K562 (cell line): ENCODE measurements at regions not wholly inside any gene's neighbourhood (a gene's known extent, or its start where the extent isn't known, plus 50 kb on each side); places are given as distances from the start of the nearest gene placed in this dataset.

Experiments
- ATAC-seq: fragments of 200-7000 bp; cut with Tn5 transposase; 3 replicates; pipeline ENCODE4 v1.9.1; 2020; ENCODE audit warnings: moderate library complexity
- BruUV-seq: library from RNA; stranded (reverse); fragments of 400-500 nt; replicated peaks from 2 replicates; lab custom pipeline; 2021; lab: Mats Ljungman, UMichigan
- CTCF ChIA-PET: fragments of 300-600 bp; formaldehyde crosslinking; extraction: SDS; loops from one replicate; lab custom pipeline; 2021; ENCODE audit warnings: low intra/inter-chr PET ratio; lab: Yijun Ruan, JAX
- POLR2A ChIA-PET: fragments of 300-600, 350-650 bp; sonication (Branson Sonifier 250); formaldehyde crosslinking; extraction: SDS; loops from one replicate; lab custom pipeline; 2021; ENCODE audit warnings: antibody characterized with exemption, inconsistent platforms; lab: Yijun Ruan, JAX
- DNase-seq, 4 experiments: peaks; one replicate each; pipeline versions ENCODE4 v3.0.0 to v3.0.0-alpha.2; 2011 to 2018; ENCODE audit warnings: low spot score in 3 of 4, mixed read lengths in 3 of 4; ENCODE audit errors: extremely low read depth in 1 of 4
- FAIRE-seq: peaks from 2 replicates; lab custom pipeline; 2011; peaks lifted over from hg19 to GRCh38; lab: Jason Lieb, UNC
- H2AFZ ChIP-seq: 2 replicates; pipeline ENCODE4 v1.6.0; 2011; ENCODE audit warnings: low read depth, low read length, control low read depth, inconsistent platforms
- H3K27ac ChIP-seq: fragments of 200-600 bp; 3 replicates; pipeline ENCODE4 v1.8.0; 2011; ENCODE audit warnings: low read depth, mild to moderate bottlenecking, control low read depth, inconsistent platforms, low read length, moderate library complexity, mixed read lengths; ENCODE audit errors: extremely low read depth
- H3K27me3 ChIP-seq, 2 experiments: fragments of 300-600 bp in 1 of 2; 2 replicates in 1 of 2; 3 replicates in 1 of 2; pipeline versions ENCODE4 v1.6.0 to v1.8.0; 2011; ENCODE audit warnings: inconsistent platforms in 2 of 2, low read length in 2 of 2, mild to moderate bottlenecking in 1 of 2, mixed read lengths in 1 of 2, moderate library complexity in 1 of 2; ENCODE audit not compliant: control insufficient read depth in 2 of 2, insufficient read depth in 2 of 2
- H3K36me3 ChIP-seq: fragments of 300-600 bp; 3 replicates; pipeline ENCODE4 v1.8.0; 2011; ENCODE audit warnings: mild to moderate bottlenecking, low read length, inconsistent platforms; ENCODE audit not compliant: control insufficient read depth, insufficient read depth
- H3K4me1 ChIP-seq, 2 experiments: fragments of 200-600 bp in 1 of 2; replicated peaks in 1 of 2; 2 replicates in 1 of 2; 3 replicates in 1 of 2; pipeline versions ENCODE4 v1.5.1 to v1.8.0; 2011; ENCODE audit warnings: inconsistent platforms in 2 of 2, low read length in 2 of 2, mild to moderate bottlenecking in 1 of 2, mixed read lengths in 1 of 2, moderate library complexity in 1 of 2; ENCODE audit not compliant: control insufficient read depth in 2 of 2, insufficient read depth in 2 of 2
- H3K4me2 ChIP-seq: 2 replicates; pipeline ENCODE4 v1.6.1; 2011; ENCODE audit warnings: low read length, control low read depth, inconsistent platforms, mixed read lengths; ENCODE audit not compliant: insufficient read depth
- H3K4me3 ChIP-seq: fragments of 200-600 bp; sonication (generic), shearing (Covaris generic); 2 replicates; pipeline ENCODE4 v1.5.1; 2016; ENCODE audit warnings: control low read depth, inconsistent platforms
- H3K79me2 ChIP-seq: fragments of 200-600 bp; 3 replicates; pipeline ENCODE4 v1.8.0; 2011; ENCODE audit warnings: low read length, inconsistent platforms; ENCODE audit not compliant: control insufficient read depth, insufficient read depth
- H3K9ac ChIP-seq, 2 experiments: 2 replicates each; pipeline versions ENCODE4 v1.6.0 to v1.6.1; 2011; ENCODE audit warnings: low read depth in 2 of 2, low read length in 2 of 2, control low read depth in 1 of 2, inconsistent platforms in 1 of 2, mild to moderate bottlenecking in 1 of 2, mixed read lengths in 1 of 2; ENCODE audit not compliant: insufficient read depth in 1 of 2
- H3K9me1 ChIP-seq: one replicate; pipeline ENCODE4 v1.6.0; 2011; ENCODE audit warnings: inconsistent platforms, mild to moderate bottlenecking, low read length, moderate library complexity; ENCODE audit not compliant: control insufficient read depth, insufficient read depth
- H3K9me3 ChIP-seq: replicated peaks from 2 replicates; pipeline ENCODE4 v1.5.1; 2011; ENCODE audit warnings: low read depth, low read length, inconsistent platforms; ENCODE audit not compliant: control insufficient read depth, insufficient read depth
- H4K20me1 ChIP-seq: replicated peaks from 2 replicates; pipeline ENCODE4 v1.6.1; 2011; ENCODE audit warnings: low read length, inconsistent platforms, mixed read lengths; ENCODE audit not compliant: control insufficient read depth, insufficient read depth
- CBFA2T3 ChIP-seq: fragments of 450-650 bp; IDR thresholded peaks from 2 replicates; pipeline ENCODE4 v1.6.1; 2017
- MAZ ChIP-seq, 2 experiments: fragments of 450-650 bp in 1 of 2; sonication (generic) in 1 of 2; formaldehyde crosslinking; IDR thresholded peaks in 1 of 2; conservative IDR thresholded peaks in 1 of 2; 2 replicates each; pipeline versions ENCODE4 v1.4.0 to v1.5.0; 2020; ENCODE audit warnings: mild to moderate bottlenecking in 1 of 2, missing genetic modification reagents in 1 of 2
- WGBS: fragments of 100-300 bp; shearing (Covaris generic); methylation state at CpG from one replicate; pipeline ENCODE4 v1.1.6; 2016; ENCODE audit warnings: low coverage, mixed read lengths; ENCODE audit not compliant: insufficient coverage; ENCODE audit errors: missing lambda C conversion rate; 5-methylcytosine and 5-hydroxymethylcytosine counted together
- in situ Hi-C: fragments of 300-500 bp; cut with MboI; formaldehyde crosslinking; loops from 4 replicates; pipeline ENCODE4 v1.15.0; 2018; ENCODE audit warnings: inconsistent platforms, mixed read lengths
- intact Hi-C: fragments of 100-400 bp; cut with micrococcal nuclease; formaldehyde crosslinking; loops from 2 replicates; pipeline ENCODE4 v1.14.2; 2022
- TF ChIP-seq, protein P1 (sequence below): fragments of 250-450 bp; sonication (Bioruptor Pico); IDR thresholded peaks from 2 replicates; pipeline ENCODE4 v1.8.0; 2021; ENCODE audit warnings: mild to moderate bottlenecking, moderate library complexity
- TF ChIP-seq, protein P2 (sequence below): fragments of 450-650 bp; IDR thresholded peaks from 2 replicates; pipeline ENCODE4 v1.6.1; 2017; ENCODE audit warnings: mild to moderate bottlenecking, moderate library complexity

DNA sequence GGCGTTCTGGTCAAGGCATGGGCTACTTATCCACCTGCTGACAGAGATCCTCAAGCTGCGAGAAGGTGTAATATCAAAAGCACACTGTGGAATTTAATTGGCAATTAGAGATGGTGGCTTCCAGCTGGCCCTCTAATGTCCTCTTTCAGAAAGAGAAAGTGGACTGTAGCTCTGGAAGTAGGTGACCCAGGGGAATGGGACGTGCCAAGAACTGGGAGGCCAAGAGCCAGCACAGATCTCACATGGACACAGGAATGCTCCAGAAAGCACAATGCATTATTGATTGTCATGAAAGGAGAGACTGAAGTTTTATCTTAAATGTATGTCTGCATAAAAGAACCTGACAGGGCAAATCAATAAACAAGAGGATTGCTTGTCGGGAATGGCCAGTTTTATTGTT lies 198.6 kb upstream of the CDH4 start:
- H3K27ac ChIP-seq, result no peak overlapping the region
- in situ Hi-C loops (no loop called here), intact Hi-C loops (no loop called here)
- no peak overlapping the region for H3K4me2 ChIP-seq
- 0% methylated on average over 4 of the region's 4 CpGs for WGBS
- H2AFZ ChIP-seq, result no peak overlapping the region
- H3K4me1 ChIP-seq, result no peaks in the 10 kb centered on the region
- ChIA-PET POLR2A (no interaction called here), CTCF (no interaction called here)
- H3K79me2 ChIP-seq, result no peaks in the 10 kb centered on the region
- no peaks in the 10 kb centered on the region for H3K9me3 ChIP-seq
- BruUV-seq, result no TSS peak
- peaks cover 0 to 24% of the 10 kb centered on the region in 2 experiments; a peak in 2 of 5 replicates for H3K27me3 ChIP-seq
- FAIRE-seq (no peak), DNase-seq (no peak), ATAC-seq (no peak)
- no peak for TF ChIP-seq CBFA2T3
- TF ChIP-seq, protein P1, sequence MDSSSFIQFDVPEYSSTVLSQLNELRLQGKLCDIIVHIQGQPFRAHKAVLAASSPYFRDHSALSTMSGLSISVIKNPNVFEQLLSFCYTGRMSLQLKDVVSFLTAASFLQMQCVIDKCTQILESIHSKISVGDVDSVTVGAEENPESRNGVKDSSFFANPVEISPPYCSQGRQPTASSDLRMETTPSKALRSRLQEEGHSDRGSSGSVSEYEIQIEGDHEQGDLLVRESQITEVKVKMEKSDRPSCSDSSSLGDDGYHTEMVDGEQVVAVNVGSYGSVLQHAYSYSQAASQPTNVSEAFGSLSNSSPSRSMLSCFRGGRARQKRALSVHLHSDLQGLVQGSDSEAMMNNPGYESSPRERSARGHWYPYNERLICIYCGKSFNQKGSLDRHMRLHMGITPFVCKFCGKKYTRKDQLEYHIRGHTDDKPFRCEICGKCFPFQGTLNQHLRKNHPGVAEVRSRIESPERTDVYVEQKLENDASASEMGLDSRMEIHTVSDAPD (CRISPR knock-in tag), result no peak
- TF ChIP-seq MAZ (CRISPR knock-in tag; conservative IDR thresholded peaks at IDR 0.05 in 1 of 2, IDR thresholded peaks at IDR 0.05 in 1 of 2), result no peak
- TF ChIP-seq, protein P2, sequence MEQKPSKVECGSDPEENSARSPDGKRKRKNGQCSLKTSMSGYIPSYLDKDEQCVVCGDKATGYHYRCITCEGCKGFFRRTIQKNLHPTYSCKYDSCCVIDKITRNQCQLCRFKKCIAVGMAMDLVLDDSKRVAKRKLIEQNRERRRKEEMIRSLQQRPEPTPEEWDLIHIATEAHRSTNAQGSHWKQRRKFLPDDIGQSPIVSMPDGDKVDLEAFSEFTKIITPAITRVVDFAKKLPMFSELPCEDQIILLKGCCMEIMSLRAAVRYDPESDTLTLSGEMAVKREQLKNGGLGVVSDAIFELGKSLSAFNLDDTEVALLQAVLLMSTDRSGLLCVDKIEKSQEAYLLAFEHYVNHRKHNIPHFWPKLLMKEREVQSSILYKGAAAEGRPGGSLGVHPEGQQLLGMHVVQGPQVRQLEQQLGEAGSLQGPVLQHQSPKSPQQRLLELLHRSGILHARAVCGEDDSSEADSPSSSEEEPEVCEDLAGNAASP, result no peak
- H3K36me3 ChIP-seq, result no peaks in the 10 kb centered on the region
- H3K4me3 ChIP-seq, result no peak overlapping the region
- H3K9ac ChIP-seq, result no peak overlapping the region
- H4K20me1 ChIP-seq, result no peaks in the 10 kb centered on the region
- H3K9me1 ChIP-seq, result no peaks in the 10 kb centered on the region
